ENCODE measurements at regions not wholly inside any gene's neighbourhood (a gene's known extent, or its start where the extent isn't known, plus 50 kb on each side); places are given as distances from the start of the nearest gene placed in this dataset.
"Not testable (repeated sequence)": the region's sequence is repeated elsewhere in the genome, so short reads cannot be mapped to it uniquely, and the experiment has no call there.

GRCh38 chr3:178217479-178217878 lies 318.8 kb upstream of the KCNMB2 start:
- H3K9me3 Mint-ChIP-seq, result peaks cover 0 to 3% of the 10 kb centered on the region in 2 donors
- no peaks in the 10 kb centered on the region for H3K4me1 Mint-ChIP-seq (ENCODE audit: low read depth)
- H3K27me3 Mint-ChIP-seq (ENCODE audit: low read depth), result no peaks in the 10 kb centered on the region
- no peak overlapping the region for H3K4me3 Mint-ChIP-seq
- H3K27ac Mint-ChIP-seq, result no peak overlapping the region
- DNase-seq (no peak), ATAC-seq (replicated peaks in 1 of 2) (no peak)
- H3K36me3 Mint-ChIP-seq (ENCODE audit: insufficient read depth in 2 of 2), result peaks cover 0 to 1% of the 10 kb centered on the region in 2 donors

DNA sequence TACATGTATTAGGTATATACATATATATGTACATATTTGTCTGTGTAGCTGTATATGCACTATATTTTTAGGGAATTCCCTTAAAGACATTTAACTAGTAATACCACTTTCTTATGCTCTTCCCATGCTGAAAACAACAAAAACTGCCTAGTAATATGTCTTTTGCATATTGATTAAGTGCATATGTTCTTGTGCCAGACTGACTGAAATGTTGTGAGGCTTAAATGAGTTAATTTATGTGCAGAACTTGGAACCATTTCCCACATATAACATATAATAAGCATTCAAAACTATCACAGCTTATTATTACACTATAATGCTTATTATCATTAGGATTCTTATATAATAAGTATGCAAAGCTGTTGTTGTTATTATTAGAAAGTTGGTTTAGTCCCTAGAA lies 318.0 kb upstream of the KCNMB2 start:
- Mint-ChIP-seq H3K4me3 (no peak overlapping the region), H3K36me3 (ENCODE audit: insufficient read depth in 2 of 2) (peaks cover 0 to 1% of the 10 kb centered on the region in 2 donors), H3K27ac (no peak overlapping the region), H3K4me1 (ENCODE audit: low read depth) (no peaks in the 10 kb centered on the region), H3K9me3 (peaks cover 0 to 3% of the 10 kb centered on the region in 2 donors), H3K27me3 (ENCODE audit: low read depth) (no peaks in the 10 kb centered on the region)
- ATAC-seq (replicated peaks in 1 of 2) (no peak), DNase-seq (no peak)

GRCh38 chr3:178219661-178220060 lies 316.6 kb upstream of the KCNMB2 start:
- H3K36me3 Mint-ChIP-seq (ENCODE audit: insufficient read depth in 2 of 2); H3K27me3 Mint-ChIP-seq (ENCODE audit: low read depth); H3K4me1 Mint-ChIP-seq (ENCODE audit: low read depth); ATAC-seq (replicated peaks in 1 of 2); H3K27ac Mint-ChIP-seq; H3K4me3 Mint-ChIP-seq; DNase-seq; H3K9me3 Mint-ChIP-seq: not testable (repeated sequence)

- ATAC-seq (replicated peaks in 1 of 2) (no peak), DNase-seq (no peak)
- no peak overlapping the region for H3K4me3 Mint-ChIP-seq
- H3K36me3 Mint-ChIP-seq (ENCODE audit: insufficient read depth in 2 of 2), result peaks cover 0 to 1% of the 10 kb centered on the region in 2 donors
- no peaks in the 10 kb centered on the region for H3K27me3 Mint-ChIP-seq (ENCODE audit: low read depth)
- no peaks in the 10 kb centered on the region for H3K4me1 Mint-ChIP-seq (ENCODE audit: low read depth)
- H3K27ac Mint-ChIP-seq, result no peak overlapping the region
- H3K9me3 Mint-ChIP-seq, result peaks cover 0 to 3% of the 10 kb centered on the region in 2 donors
Observed at GRCh38 chr3:178223876-178224275, 312.4 kb upstream of the KCNMB2 start.

GRCh38 chr3:178226094-178226493 lies 310.1 kb upstream of the KCNMB2 start:
- DNase-seq, result no peak

DNA sequence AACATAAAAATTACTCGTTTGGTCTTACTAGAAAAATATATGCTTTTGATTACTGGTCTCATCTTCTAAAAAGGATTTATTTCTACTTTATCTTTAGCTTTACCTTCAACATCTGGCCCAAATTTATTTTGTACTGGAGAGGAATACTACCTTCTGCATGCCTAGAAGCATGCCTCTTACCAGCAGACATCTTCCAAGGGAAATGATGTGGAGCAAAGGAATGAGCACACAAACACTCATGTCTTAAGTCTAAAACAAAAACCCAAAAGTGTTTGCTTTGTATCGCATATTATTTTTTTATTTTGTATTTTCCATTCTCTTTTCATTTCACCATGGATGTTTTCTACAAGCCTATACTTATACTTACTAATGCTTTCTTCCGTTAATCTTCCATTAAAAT lies 304.6 kb upstream of the KCNMB2 start:
- Mint-ChIP-seq H3K27me3 (ENCODE audit: low read depth) (no peaks in the 10 kb centered on the region), H3K27ac (no peak overlapping the region), H3K4me3 (no peak overlapping the region), H3K36me3 (ENCODE audit: insufficient read depth in 2 of 2) (peaks cover 1 to 2% of the 10 kb centered on the region in 2 donors), H3K9me3 (peaks cover 0 to 2% of the 10 kb centered on the region in 2 donors), H3K4me1 (ENCODE audit: low read depth) (no peaks in the 10 kb centered on the region)
- ATAC-seq (replicated peaks in 1 of 2) (no peak), DNase-seq (no peak)

More at GRCh38 chr3:178226094-178226493, 310.1 kb upstream of the KCNMB2 start:
- Mint-ChIP-seq H3K4me3 (no peak overlapping the region), H3K27ac (no peak overlapping the region), H3K4me1 (ENCODE audit: low read depth) (no peaks in the 10 kb centered on the region), H3K36me3 (ENCODE audit: insufficient read depth in 2 of 2) (peaks cover 1 to 2% of the 10 kb centered on the region in 2 donors), H3K27me3 (ENCODE audit: low read depth) (no peaks in the 10 kb centered on the region), H3K9me3 (peaks cover 0 to 2% of the 10 kb centered on the region in 2 donors)
- ATAC-seq (replicated peaks in 1 of 2), result no peak

DNA sequence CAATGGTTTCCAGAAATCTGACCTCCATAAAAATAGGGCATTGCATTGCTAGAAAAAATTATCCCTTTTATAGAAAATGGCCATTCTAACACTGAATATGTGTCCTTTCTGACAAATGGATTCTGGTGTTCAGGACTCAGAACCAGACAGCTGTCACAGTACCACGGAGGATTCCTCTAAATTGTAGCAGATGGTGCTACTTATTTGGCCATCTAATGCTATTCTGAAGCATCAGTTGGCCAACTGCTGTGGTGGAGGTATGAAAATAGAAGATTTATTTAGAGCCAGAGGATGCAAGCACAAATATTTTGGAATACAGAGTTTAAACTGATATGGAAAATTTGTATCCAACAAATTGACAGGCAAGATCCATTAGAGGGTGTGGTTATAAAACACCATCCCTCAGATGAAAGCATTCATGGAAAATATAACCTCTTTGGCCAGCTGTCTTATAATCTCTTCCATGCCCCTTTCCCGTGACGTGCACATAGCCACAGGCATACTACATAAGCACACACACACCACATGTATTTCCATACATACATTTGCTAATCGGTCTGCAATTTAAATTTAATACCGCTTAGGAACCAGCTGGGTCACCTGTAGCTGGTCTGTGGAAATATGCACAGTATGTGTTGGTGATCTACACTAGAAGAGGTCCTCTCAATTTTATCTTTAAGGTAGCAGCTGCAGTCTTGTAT lies 302.7 kb upstream of the KCNMB2 start:
- DNase-seq, result no peak
- Mint-ChIP-seq H3K27me3 (ENCODE audit: low read depth) (no peaks in the 10 kb centered on the region), H3K36me3 (ENCODE audit: insufficient read depth in 2 of 2) (peaks cover 1 to 2% of the 10 kb centered on the region in 2 donors), H3K4me1 (ENCODE audit: low read depth) (no peaks in the 10 kb centered on the region), H3K9me3 (peaks cover 0 to 2% of the 10 kb centered on the region in 2 donors), H3K4me3 (no peak overlapping the region), H3K27ac (no peak overlapping the region)
- ATAC-seq (replicated peaks in 1 of 2), result no peak

- Mint-ChIP-seq H3K9me3 (peaks cover 2 to 5% of the 10 kb centered on the region in 2 donors), H3K36me3 (ENCODE audit: insufficient read depth in 2 of 2) (no peaks in the 10 kb centered on the region)
Observed at GRCh38 chr3:178236555-178237277, 299.5 kb upstream of the KCNMB2 start.

DNA sequence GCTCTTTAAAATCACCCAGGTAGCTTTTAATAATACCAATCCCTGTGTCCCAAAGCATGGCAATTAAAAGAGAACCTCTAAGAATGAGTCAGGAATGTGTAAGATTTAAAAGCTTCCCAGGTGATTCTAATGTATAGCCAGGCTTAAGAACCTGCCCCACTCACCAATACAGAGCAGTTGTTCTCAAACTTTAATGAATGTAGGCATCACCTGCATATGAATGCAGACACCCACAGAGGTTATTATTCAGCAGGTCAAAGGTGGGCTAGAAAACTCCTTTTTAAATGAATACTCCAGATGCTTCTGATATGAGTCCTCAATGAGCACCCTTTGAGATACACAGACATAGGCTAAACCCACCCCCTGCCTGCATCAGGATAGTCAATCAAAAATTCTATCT lies 298.1 kb upstream of the KCNMB2 start:
- Mint-ChIP-seq H3K36me3 (ENCODE audit: insufficient read depth in 2 of 2) (no peaks in the 10 kb centered on the region), H3K9me3 (peaks cover 2 to 5% of the 10 kb centered on the region in 2 donors), H3K27ac (no peak overlapping the region), H3K4me1 (ENCODE audit: low read depth) (no peaks in the 10 kb centered on the region), H3K4me3 (no peak overlapping the region), H3K27me3 (ENCODE audit: low read depth) (no peaks in the 10 kb centered on the region)
- DNase-seq (no peak), ATAC-seq (replicated peaks in 1 of 2) (no peak)

More at GRCh38 chr3:178236555-178237277, 299.5 kb upstream of the KCNMB2 start:
- ATAC-seq (replicated peaks in 1 of 2), result no peak
- no peak overlapping the region for H3K27ac Mint-ChIP-seq
- H3K4me3 Mint-ChIP-seq, result no peak overlapping the region
- H3K27me3 Mint-ChIP-seq (ENCODE audit: low read depth), result no peaks in the 10 kb centered on the region
- H3K4me1 Mint-ChIP-seq (ENCODE audit: low read depth), result no peaks in the 10 kb centered on the region
- DNase-seq, result no peak

- Mint-ChIP-seq H3K4me3 (no peak overlapping the region), H3K36me3 (ENCODE audit: insufficient read depth in 2 of 2) (no peaks in the 10 kb centered on the region), H3K27me3 (ENCODE audit: low read depth) (no peaks in the 10 kb centered on the region), H3K4me1 (ENCODE audit: low read depth) (no peaks in the 10 kb centered on the region), H3K9me3 (peaks cover 2 to 5% of the 10 kb centered on the region in 2 donors), H3K27ac (no peak overlapping the region)
- no peak for ATAC-seq (replicated peaks in 1 of 2)
- DNase-seq, result no peak
Observed at GRCh38 chr3:178244733-178245709, 291.2 kb upstream of the KCNMB2 start.

- no peak overlapping the region for H3K27ac Mint-ChIP-seq
- H3K4me3 Mint-ChIP-seq, result no peak overlapping the region
- no peaks in the 10 kb centered on the region for H3K4me1 Mint-ChIP-seq (ENCODE audit: low read depth)
- H3K9me3 Mint-ChIP-seq, result peaks cover 0 to 5% of the 10 kb centered on the region in 2 donors
- no peak for DNase-seq
- H3K27me3 Mint-ChIP-seq (ENCODE audit: low read depth), result no peaks in the 10 kb centered on the region
- no peaks in the 10 kb centered on the region for H3K36me3 Mint-ChIP-seq (ENCODE audit: insufficient read depth in 2 of 2)
- ATAC-seq (replicated peaks in 1 of 2), result no peak
Observed at GRCh38 chr3:178246004-178246403, 290.2 kb upstream of the KCNMB2 start.

GRCh38 chr3:178255315-178255714 lies 280.9 kb upstream of the KCNMB2 start:
- Mint-ChIP-seq H3K36me3 (ENCODE audit: insufficient read depth in 2 of 2) (no peaks in the 10 kb centered on the region), H3K27ac (no peak overlapping the region), H3K9me3 (peaks cover 0 to 2% of the 10 kb centered on the region in 2 donors), H3K4me3 (no peak overlapping the region), H3K4me1 (ENCODE audit: low read depth) (no peaks in the 10 kb centered on the region), H3K27me3 (ENCODE audit: low read depth) (no peaks in the 10 kb centered on the region)
- no peak for ATAC-seq (replicated peaks in 1 of 2)
- DNase-seq, result no peak

DNA sequence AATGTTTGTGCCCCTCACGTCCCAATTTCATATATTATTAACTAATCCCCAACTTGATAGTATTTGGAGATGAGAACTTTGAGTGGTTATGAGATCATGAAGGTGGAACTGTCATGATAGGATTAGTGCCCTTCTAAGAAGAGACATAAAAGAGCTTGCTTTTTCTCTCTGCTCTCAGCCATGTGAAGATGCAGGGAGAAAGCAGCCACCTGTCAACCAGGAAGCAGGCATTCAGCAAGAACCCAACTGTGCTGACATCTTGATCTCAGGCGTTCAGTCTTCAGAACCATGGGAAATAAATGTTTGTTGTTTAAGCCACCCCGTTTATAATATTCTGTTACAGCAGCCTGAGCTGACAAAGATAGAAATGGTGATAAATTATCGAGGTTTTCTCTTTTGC lies 278.7 kb upstream of the KCNMB2 start:
- no peak for DNase-seq
- no peak for ATAC-seq (replicated peaks in 1 of 2)
- H3K36me3 Mint-ChIP-seq (ENCODE audit: insufficient read depth in 2 of 2), result no peaks in the 10 kb centered on the region
- H3K27me3 Mint-ChIP-seq (ENCODE audit: low read depth), result no peaks in the 10 kb centered on the region
- H3K4me1 Mint-ChIP-seq (ENCODE audit: low read depth), result no peaks in the 10 kb centered on the region
- H3K4me3 Mint-ChIP-seq, result no peak overlapping the region
- H3K27ac Mint-ChIP-seq, result no peak overlapping the region
- H3K9me3 Mint-ChIP-seq, result no peaks in the 10 kb centered on the region

Measured in activated T-cell treated with anti-CD3 and anti-CD28 coated beads, Interleukin-2, amount 50 U/mL, for 72 hours (primary cell).